Fibroblast of skin of right biceps (primary cell): ENCODE measurements at regions not wholly inside any gene's neighbourhood (a gene's known extent, or its start where the extent isn't known, plus 50 kb on each side); places are given as distances from the start of the nearest gene placed in this dataset.
"Not testable (repeated sequence)": the region's sequence is repeated elsewhere in the genome, so short reads cannot be mapped to it uniquely, and the experiment has no call there.

Source experiments
- DNase-seq: peaks from one replicate; pipeline ENCODE4 v3.0.0-alpha.2; 2013

GRCh38 chr5:89827359-89827758, 582.2 kb downstream of the CETN3 start:
- no peak for DNase-seq

- no peak for DNase-seq
These were observed 582.6 kb downstream of the CETN3 start for GRCh38 chr5:89826938-89827337.

GRCh38 chr5:89823046-89823445, 586.5 kb downstream of the CETN3 start:
- DNase-seq: no peak

- DNase-seq: no peak
These were observed 591.7 kb downstream of the CETN3 start for GRCh38 chr5:89817841-89818240.

- DNase-seq: peak; percentile 57
These were observed 593.5 kb downstream of the CETN3 start for GRCh38 chr5:89816038-89816437.

- not testable (repeated sequence) for DNase-seq
These were observed 608.8 kb downstream of the CETN3 start for GRCh38 chr5:89800735-89801134.

GRCh38 chr5:89794504-89794903, 615.1 kb downstream of the CETN3 start:
- DNase-seq: not testable (repeated sequence)

GRCh38 chr5:89779734-89780133, 629.8 kb downstream of the CETN3 start:
- DNase-seq: not testable (repeated sequence)

GRCh38 chr5:89777758-89778157, 631.8 kb downstream of the CETN3 start:
- DNase-seq: no peak

- peak; percentile 80 for DNase-seq
These were observed 639.6 kb downstream of the CETN3 start for GRCh38 chr5:89769975-89770374.

- DNase-seq: no peak
These were observed 649.8 kb downstream of the CETN3 start for GRCh38 chr5:89759802-89760201.

GRCh38 chr5:89758146-89758545, 651.4 kb downstream of the CETN3 start:
- DNase-seq: peak; percentile 26

GRCh38 chr5:89756955-89757354, 652.6 kb downstream of the CETN3 start:
- DNase-seq: peak; percentile 66

- DNase-seq: no peak
These were observed 654.5 kb downstream of the CETN3 start for GRCh38 chr5:89755024-89755423.

- peak; percentile 3 for DNase-seq
These were observed 674.5 kb downstream of the CETN3 start for GRCh38 chr5:89735082-89735481.

- no peak for DNase-seq
These were observed 675.8 kb downstream of the CETN3 start for GRCh38 chr5:89733772-89734171.

- peak; percentile 50 for DNase-seq
These were observed 679.8 kb downstream of the CETN3 start for GRCh38 chr5:89729623-89730301.

GRCh38 chr5:89728750-89729149, 680.8 kb downstream of the CETN3 start:
- peak; percentile 59 for DNase-seq

GRCh38 chr5:89728134-89728533, 681.4 kb downstream of the CETN3 start:
- DNase-seq: no peak

GRCh38 chr5:89724379-89725095, 685.0 kb downstream of the CETN3 start:
- no peak for DNase-seq

- peak; percentile 62 for DNase-seq
These were observed 685.6 kb downstream of the CETN3 start for GRCh38 chr5:89723907-89724306.

GRCh38 chr5:89722538-89722937, 687.0 kb downstream of the CETN3 start:
- no peak for DNase-seq

- no peak for DNase-seq
These were observed 687.6 kb downstream of the CETN3 start for GRCh38 chr5:89721931-89722330.

- peak; percentile 31 for DNase-seq
These were observed 688.2 kb downstream of the CETN3 start for GRCh38 chr5:89721353-89721752.
